ENCODE measurements at regions not wholly inside any gene's neighbourhood (a gene's known extent, or its start where the extent isn't known, plus 50 kb on each side); places are given as distances from the start of the nearest gene placed in this dataset.

GRCh38 chr12:124623344-124624035 lies 56.1 kb upstream of the NCOR2 start:
- DNase-seq (ENCODE audit: insufficient read length, low spot score) = no peak
- FAIRE-seq = no peak

GRCh38 chr12:124622764-124623163 lies 55.4 kb upstream of the NCOR2 start:
- FAIRE-seq = no peak
- DNase-seq (ENCODE audit: insufficient read length, low spot score) = no peak
- no peak for TF ChIP-seq POLR2A (IDR thresholded peaks at IDR 0.05; ENCODE audit: low read depth, low read length)

More at GRCh38 chr12:124623344-124624035, 56.1 kb upstream of the NCOR2 start:
- TF ChIP-seq POLR2A (IDR thresholded peaks at IDR 0.05; ENCODE audit: low read depth, low read length) = no peak

- TF ChIP-seq POLR2A (IDR thresholded peaks at IDR 0.05; ENCODE audit: low read depth, low read length) = no peak
- no peak for DNase-seq (ENCODE audit: insufficient read length, low spot score)
- FAIRE-seq = no peak
These were observed 54.9 kb upstream of the NCOR2 start for GRCh38 chr12:124622331-124622730.

- FAIRE-seq (no peak), DNase-seq (ENCODE audit: insufficient read length, low spot score) (no peak)
- TF ChIP-seq POLR2A (IDR thresholded peaks at IDR 0.05; ENCODE audit: low read depth, low read length) = no peak
These were observed 53.9 kb upstream of the NCOR2 start for GRCh38 chr12:124621296-124621660.

GRCh38 chr12:124620606-124621295 lies 53.3 kb upstream of the NCOR2 start:
- TF ChIP-seq POLR2A (IDR thresholded peaks at IDR 0.05; ENCODE audit: low read depth, low read length) = no peak
- DNase-seq (ENCODE audit: insufficient read length, low spot score) (no peak), FAIRE-seq (no peak)

GRCh38 chr12:124618291-124618902 lies 51.0 kb upstream of the NCOR2 start:
- no peak for FAIRE-seq
- DNase-seq (ENCODE audit: insufficient read length, low spot score) = no peak
- no peak for TF ChIP-seq POLR2A (IDR thresholded peaks at IDR 0.05; ENCODE audit: low read depth, low read length)

GRCh38 chr12:124617615-124618014 lies 50.2 kb upstream of the NCOR2 start:
- DNase-seq (ENCODE audit: insufficient read length, low spot score) (no peak), FAIRE-seq (no peak)
- no peak for TF ChIP-seq POLR2A (IDR thresholded peaks at IDR 0.05; ENCODE audit: low read depth, low read length)

Data from H54 (cell line).